K562 (cell line): ENCODE measurements at regions not wholly inside any gene's neighbourhood (a gene's known extent, or its start where the extent isn't known, plus 50 kb on each side); places are given as distances from the start of the nearest gene placed in this dataset.
A peak's percentile ranks its signal among the peaks of the same experiment; 100 is the strongest.

Experiments
- ATAC-seq: fragments of 200-7000 bp; cut with Tn5 transposase; 3 replicates; pipeline ENCODE4 v1.9.1; 2020; ENCODE audit warnings: moderate library complexity
- BruUV-seq: library from RNA; stranded (reverse); fragments of 400-500 nt; replicated peaks from 2 replicates; lab custom pipeline; 2021; lab: Mats Ljungman, UMichigan
- CTCF ChIA-PET: fragments of 300-600 bp; formaldehyde crosslinking; extraction: SDS; loops from one replicate; lab custom pipeline; 2021; ENCODE audit warnings: low intra/inter-chr PET ratio; lab: Yijun Ruan, JAX
- POLR2A ChIA-PET: fragments of 300-600, 350-650 bp; sonication (Branson Sonifier 250); formaldehyde crosslinking; extraction: SDS; loops from one replicate; lab custom pipeline; 2021; ENCODE audit warnings: antibody characterized with exemption, inconsistent platforms; lab: Yijun Ruan, JAX
- DNase-seq, 4 experiments: peaks; one replicate each; pipeline versions ENCODE4 v3.0.0 to v3.0.0-alpha.2; 2011 to 2018; ENCODE audit warnings: low spot score in 3 of 4, mixed read lengths in 3 of 4; ENCODE audit errors: extremely low read depth in 1 of 4
- FAIRE-seq: peaks from 2 replicates; lab custom pipeline; 2011; peaks lifted over from hg19 to GRCh38; lab: Jason Lieb, UNC
- H2AFZ ChIP-seq: 2 replicates; pipeline ENCODE4 v1.6.0; 2011; ENCODE audit warnings: low read depth, low read length, control low read depth, inconsistent platforms
- H3K27ac ChIP-seq: fragments of 200-600 bp; 3 replicates; pipeline ENCODE4 v1.8.0; 2011; ENCODE audit warnings: low read depth, mild to moderate bottlenecking, control low read depth, inconsistent platforms, low read length, moderate library complexity, mixed read lengths; ENCODE audit errors: extremely low read depth
- H3K27me3 ChIP-seq, 2 experiments: fragments of 300-600 bp in 1 of 2; 2 replicates in 1 of 2; 3 replicates in 1 of 2; pipeline versions ENCODE4 v1.6.0 to v1.8.0; 2011; ENCODE audit warnings: inconsistent platforms in 2 of 2, low read length in 2 of 2, mild to moderate bottlenecking in 1 of 2, mixed read lengths in 1 of 2, moderate library complexity in 1 of 2; ENCODE audit not compliant: control insufficient read depth in 2 of 2, insufficient read depth in 2 of 2
- H3K36me3 ChIP-seq: fragments of 300-600 bp; 3 replicates; pipeline ENCODE4 v1.8.0; 2011; ENCODE audit warnings: mild to moderate bottlenecking, low read length, inconsistent platforms; ENCODE audit not compliant: control insufficient read depth, insufficient read depth
- H3K4me1 ChIP-seq, 2 experiments: fragments of 200-600 bp in 1 of 2; replicated peaks in 1 of 2; 2 replicates in 1 of 2; 3 replicates in 1 of 2; pipeline versions ENCODE4 v1.5.1 to v1.8.0; 2011; ENCODE audit warnings: inconsistent platforms in 2 of 2, low read length in 2 of 2, mild to moderate bottlenecking in 1 of 2, mixed read lengths in 1 of 2, moderate library complexity in 1 of 2; ENCODE audit not compliant: control insufficient read depth in 2 of 2, insufficient read depth in 2 of 2
- H3K4me2 ChIP-seq: 2 replicates; pipeline ENCODE4 v1.6.1; 2011; ENCODE audit warnings: low read length, control low read depth, inconsistent platforms, mixed read lengths; ENCODE audit not compliant: insufficient read depth
- H3K4me3 ChIP-seq: fragments of 200-600 bp; sonication (generic), shearing (Covaris generic); 2 replicates; pipeline ENCODE4 v1.5.1; 2016; ENCODE audit warnings: control low read depth, inconsistent platforms
- H3K79me2 ChIP-seq: fragments of 200-600 bp; 3 replicates; pipeline ENCODE4 v1.8.0; 2011; ENCODE audit warnings: low read length, inconsistent platforms; ENCODE audit not compliant: control insufficient read depth, insufficient read depth
- H3K9ac ChIP-seq, 2 experiments: 2 replicates each; pipeline versions ENCODE4 v1.6.0 to v1.6.1; 2011; ENCODE audit warnings: low read depth in 2 of 2, low read length in 2 of 2, control low read depth in 1 of 2, inconsistent platforms in 1 of 2, mild to moderate bottlenecking in 1 of 2, mixed read lengths in 1 of 2; ENCODE audit not compliant: insufficient read depth in 1 of 2
- H3K9me1 ChIP-seq: one replicate; pipeline ENCODE4 v1.6.0; 2011; ENCODE audit warnings: inconsistent platforms, mild to moderate bottlenecking, low read length, moderate library complexity; ENCODE audit not compliant: control insufficient read depth, insufficient read depth
- H3K9me3 ChIP-seq: replicated peaks from 2 replicates; pipeline ENCODE4 v1.5.1; 2011; ENCODE audit warnings: low read depth, low read length, inconsistent platforms; ENCODE audit not compliant: control insufficient read depth, insufficient read depth
- H4K20me1 ChIP-seq: replicated peaks from 2 replicates; pipeline ENCODE4 v1.6.1; 2011; ENCODE audit warnings: low read length, inconsistent platforms, mixed read lengths; ENCODE audit not compliant: control insufficient read depth, insufficient read depth
- BRD9 ChIP-seq: fragments of 450-650 bp; IDR thresholded peaks from 2 replicates; pipeline ENCODE4 v1.6.1; 2018; ENCODE audit warnings: low read depth; ENCODE audit not compliant: partially characterized antibody
- KLF10 ChIP-seq: fragments of 250-450 bp; sonication (Bioruptor Pico); IDR thresholded peaks from 2 replicates; pipeline ENCODE4 v1.6.1; 2021; ENCODE audit warnings: matching md5 sums
- MCM2 ChIP-seq: fragments of 450-650 bp; IDR thresholded peaks from 2 replicates; pipeline ENCODE4 v1.6.1; 2017; ENCODE audit warnings: low read depth, mild to moderate bottlenecking
- NR2F6 ChIP-seq: fragments of 450-650 bp; formaldehyde crosslinking; IDR thresholded peaks from 2 replicates; pipeline ENCODE4 v1.4.0; 2020; ENCODE audit warnings: mild to moderate bottlenecking
- POU5F1 ChIP-seq: fragments of 150-350 bp; IDR thresholded peaks from 2 replicates; pipeline ENCODE4 v1.6.1; 2014; ENCODE audit warnings: borderline replicate concordance, low read length, low read depth, mild to moderate bottlenecking; ENCODE audit not compliant: partially characterized antibody
- RBBP5 ChIP-seq: fragments of 200-600 bp; sonication (generic); IDR thresholded peaks from 2 replicates; pipeline ENCODE4 v1.6.1; 2012; ENCODE audit warnings: borderline replicate concordance, mild to moderate bottlenecking, low read length, control low read depth, inconsistent platforms; ENCODE audit not compliant: insufficient read depth, poor library complexity, severe bottlenecking
- RFX1 ChIP-seq: fragments of 450-650 bp; IDR thresholded peaks from 2 replicates; pipeline ENCODE4 v1.6.1; 2016; ENCODE audit warnings: mild to moderate bottlenecking, moderate library complexity
- ZNF785 ChIP-seq: fragments of 250-450 bp; sonication (Bioruptor Pico); IDR thresholded peaks from 2 replicates; pipeline ENCODE4 v1.4.0; 2020; ENCODE audit warnings: mild to moderate bottlenecking
- WGBS: fragments of 100-300 bp; shearing (Covaris generic); methylation state at CpG from one replicate; pipeline ENCODE4 v1.1.6; 2016; ENCODE audit warnings: low coverage, mixed read lengths; ENCODE audit not compliant: insufficient coverage; ENCODE audit errors: missing lambda C conversion rate; 5-methylcytosine and 5-hydroxymethylcytosine counted together
- in situ Hi-C: fragments of 300-500 bp; cut with MboI; formaldehyde crosslinking; loops from 4 replicates; pipeline ENCODE4 v1.15.0; 2018; ENCODE audit warnings: inconsistent platforms, mixed read lengths
- intact Hi-C: fragments of 100-400 bp; cut with micrococcal nuclease; formaldehyde crosslinking; loops from 2 replicates; pipeline ENCODE4 v1.14.2; 2022
- TF ChIP-seq, protein P1 (sequence below): fragments of 450-650 bp; IDR thresholded peaks from 2 replicates; pipeline ENCODE4 v1.6.1; 2014; ENCODE audit warnings: low read depth, mild to moderate bottlenecking, moderate library complexity, borderline replicate concordance
- TF ChIP-seq, protein P2 (sequence below): fragments of 250-450 bp; sonication (Bioruptor Pico); IDR thresholded peaks from 2 replicates; pipeline ENCODE4 v1.8.0; 2022; ENCODE audit warnings: moderate library complexity, mild to moderate bottlenecking, inconsistent platforms

DNA sequence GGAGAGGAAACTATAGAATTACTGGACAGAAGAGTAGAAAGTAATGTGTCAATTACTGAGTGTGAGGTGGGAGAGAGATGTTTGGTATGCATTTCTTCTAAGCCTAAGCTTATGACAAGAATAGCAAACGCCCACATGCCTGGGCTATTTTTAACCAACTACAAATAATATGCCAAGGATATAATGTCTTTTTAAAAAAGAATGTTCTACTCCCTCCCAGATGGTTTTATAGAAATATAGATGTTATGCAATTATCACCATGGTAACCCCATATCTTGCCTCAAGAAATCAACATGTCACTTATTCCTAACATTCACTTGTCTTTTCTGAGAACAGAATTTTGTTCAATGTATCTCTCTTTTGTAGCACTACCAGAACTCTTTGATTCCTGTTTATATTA is 996.7 kb upstream of the CHORDC1 start:
- Histone ChIP-seq H3K4me3 (no peak overlapping the region), H3K9me3 (no peaks in the 10 kb centered on the region; the same call in 1 of the 2 replicates), H3K79me2 (no peaks in the 10 kb centered on the region), H3K27ac (no peak overlapping the region), H3K36me3 (no peaks in the 10 kb centered on the region), H3K27me3 (no peaks in the 10 kb centered on the region), H3K4me2 (no peak overlapping the region), H3K9ac (no peak overlapping the region), H2AFZ (no peak overlapping the region), H3K9me1 (no peaks in the 10 kb centered on the region), H3K4me1 (no peaks in the 10 kb centered on the region), H4K20me1 (no peaks in the 10 kb centered on the region)
- intact Hi-C loops, result no loop called here
- no peak for DNase-seq
- no peak for ATAC-seq
- WGBS, result 0% methylated on average over 1 of the region's 1 CpG
- no peak for FAIRE-seq
- in situ Hi-C loops, result no loop called here
- CTCF ChIA-PET, result no interaction called here
- POLR2A ChIA-PET, result no interaction called here
- no TSS peak for BruUV-seq
- TF ChIP-seq ZNF785 (no peak), RFX1 (peak; percentile 11; the same call in 1 of the 2 replicates), BRD9 (no peak)

DNA sequence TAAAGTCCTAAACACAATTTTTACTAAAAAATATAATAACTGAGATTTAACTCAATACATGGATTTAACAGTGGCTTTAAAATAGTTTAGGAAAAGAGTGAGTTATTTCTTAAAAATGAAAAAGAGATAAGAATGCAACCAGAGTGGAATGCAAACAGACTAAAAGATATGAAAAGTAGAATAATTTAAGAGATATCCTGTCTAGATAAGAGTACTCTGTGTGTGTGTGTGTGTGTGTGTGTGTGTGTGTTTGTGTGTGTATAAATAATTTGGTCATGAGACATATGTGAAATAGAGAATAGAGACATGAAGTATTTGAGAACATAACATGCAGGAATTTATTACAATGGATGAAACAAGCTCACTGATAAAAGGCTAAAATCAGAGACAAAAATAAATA is 986.9 kb upstream of the CHORDC1 start:
- no peaks in the 10 kb centered on the region for H3K27me3 ChIP-seq
- H2AFZ ChIP-seq, result no peak overlapping the region
- no peak overlapping the region for H3K9ac ChIP-seq
- DNase-seq (no peak), FAIRE-seq (no peak), ATAC-seq (no peak)
- no peaks in the 10 kb centered on the region for H3K4me1 ChIP-seq
- BruUV-seq, result no TSS peak
- H3K36me3 ChIP-seq, result no peaks in the 10 kb centered on the region
- no peaks in the 10 kb centered on the region for H4K20me1 ChIP-seq
- TF ChIP-seq, protein P1, sequence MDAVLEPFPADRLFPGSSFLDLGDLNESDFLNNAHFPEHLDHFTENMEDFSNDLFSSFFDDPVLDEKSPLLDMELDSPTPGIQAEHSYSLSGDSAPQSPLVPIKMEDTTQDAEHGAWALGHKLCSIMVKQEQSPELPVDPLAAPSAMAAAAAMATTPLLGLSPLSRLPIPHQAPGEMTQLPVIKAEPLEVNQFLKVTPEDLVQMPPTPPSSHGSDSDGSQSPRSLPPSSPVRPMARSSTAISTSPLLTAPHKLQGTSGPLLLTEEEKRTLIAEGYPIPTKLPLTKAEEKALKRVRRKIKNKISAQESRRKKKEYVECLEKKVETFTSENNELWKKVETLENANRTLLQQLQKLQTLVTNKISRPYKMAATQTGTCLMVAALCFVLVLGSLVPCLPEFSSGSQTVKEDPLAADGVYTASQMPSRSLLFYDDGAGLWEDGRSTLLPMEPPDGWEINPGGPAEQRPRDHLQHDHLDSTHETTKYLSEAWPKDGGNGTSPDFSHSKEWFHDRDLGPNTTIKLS, result no peak
- TF ChIP-seq MCM2 (no peak), RBBP5 (no peak), POU5F1 (no peak), KLF10 (CRISPR knock-in tag) (no peak), NR2F6 (no peak)
- TF ChIP-seq, protein P2, sequence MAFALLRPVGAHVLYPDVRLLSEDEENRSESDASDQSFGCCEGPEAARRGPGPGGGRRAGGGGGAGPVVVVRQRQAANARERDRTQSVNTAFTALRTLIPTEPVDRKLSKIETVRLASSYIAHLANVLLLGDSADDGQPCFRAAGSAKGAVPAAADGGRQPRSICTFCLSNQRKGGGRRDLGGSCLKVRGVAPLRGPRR (CRISPR knock-in tag), result no peak
- intact Hi-C loops, result no loop called here
- ChIA-PET POLR2A (no interaction called here), CTCF (no interaction called here)
- H3K9me3 ChIP-seq, result no peaks in the 10 kb centered on the region
- no peaks in the 10 kb centered on the region for H3K9me1 ChIP-seq
- no peak overlapping the region for H3K4me3 ChIP-seq
- no peak overlapping the region for H3K4me2 ChIP-seq
- H3K79me2 ChIP-seq, result no peaks in the 10 kb centered on the region
- H3K27ac ChIP-seq, result no peak overlapping the region
- in situ Hi-C loops, result no loop called here
